Thoracic aorta (tissue), 2 donors: ENCODE measurements at regions not wholly inside any gene's neighbourhood (a gene's known extent, or its start where the extent isn't known, plus 50 kb on each side); places are given as distances from the start of the nearest gene placed in this dataset.
"Not testable (repeated sequence)": the region's sequence is repeated elsewhere in the genome, so short reads cannot be mapped to it uniquely, and the experiment has no call there.

Experiments
- ATAC-seq: fragments of 150-250 bp; one replicate; pipeline ENCODE4 v1.8.0; 2017; ENCODE audit warnings: low read depth; ENCODE audit not compliant: insufficient number of reproducible peaks, low FRiP score
- DNase-seq: peaks from one replicate; pipeline ENCODE4 v3.0.0-alpha.2; 2020; ENCODE audit warnings: low spot score
- H3K27ac ChIP-seq, 2 donors: fragments of 200-600 bp; sonication (generic); 1 replicate in 1 of 2; 2 replicates in 1 of 2; pipeline ENCODE4 v1.5.1; 2016; ENCODE audit warnings: mild to moderate bottlenecking in 2 of 2, moderate library complexity in 2 of 2
- H3K27me3 ChIP-seq: fragments of 200-600 bp; sonication (generic); replicated peaks from 2 replicates; pipeline ENCODE4 v1.6.0; 2016; ENCODE audit warnings: mild to moderate bottlenecking; ENCODE audit not compliant: insufficient read depth
- H3K36me3 ChIP-seq: fragments of 200-600 bp; sonication (generic); one replicate; pipeline ENCODE4 v1.5.1; 2016
- H3K4me1 ChIP-seq, 2 donors: fragments of 200-600 bp; sonication (generic); 1 replicate in 1 of 2; 2 replicates in 1 of 2; pipeline versions ENCODE4 v1.5.1 to v1.6.0; 2016; ENCODE audit warnings: low read depth in 2 of 2, mild to moderate bottlenecking in 1 of 2; ENCODE audit not compliant: control insufficient read depth in 1 of 2
- H3K4me3 ChIP-seq: fragments of 200-600 bp; sonication (generic); 2 replicates; pipeline ENCODE4 v1.5.1; 2016; ENCODE audit warnings: mild to moderate bottlenecking
- H3K9me3 ChIP-seq: fragments of 200-600 bp; sonication (generic); 2 replicates; pipeline ENCODE4 v1.5.1; 2016
- TF ChIP-seq, protein P1 (sequence below): fragments of 200-600 bp; sonication (generic); IDR thresholded peaks from one replicate; pipeline ENCODE4 v1.5.1; 2019; ENCODE audit warnings: antibody characterized with exemption

DNA sequence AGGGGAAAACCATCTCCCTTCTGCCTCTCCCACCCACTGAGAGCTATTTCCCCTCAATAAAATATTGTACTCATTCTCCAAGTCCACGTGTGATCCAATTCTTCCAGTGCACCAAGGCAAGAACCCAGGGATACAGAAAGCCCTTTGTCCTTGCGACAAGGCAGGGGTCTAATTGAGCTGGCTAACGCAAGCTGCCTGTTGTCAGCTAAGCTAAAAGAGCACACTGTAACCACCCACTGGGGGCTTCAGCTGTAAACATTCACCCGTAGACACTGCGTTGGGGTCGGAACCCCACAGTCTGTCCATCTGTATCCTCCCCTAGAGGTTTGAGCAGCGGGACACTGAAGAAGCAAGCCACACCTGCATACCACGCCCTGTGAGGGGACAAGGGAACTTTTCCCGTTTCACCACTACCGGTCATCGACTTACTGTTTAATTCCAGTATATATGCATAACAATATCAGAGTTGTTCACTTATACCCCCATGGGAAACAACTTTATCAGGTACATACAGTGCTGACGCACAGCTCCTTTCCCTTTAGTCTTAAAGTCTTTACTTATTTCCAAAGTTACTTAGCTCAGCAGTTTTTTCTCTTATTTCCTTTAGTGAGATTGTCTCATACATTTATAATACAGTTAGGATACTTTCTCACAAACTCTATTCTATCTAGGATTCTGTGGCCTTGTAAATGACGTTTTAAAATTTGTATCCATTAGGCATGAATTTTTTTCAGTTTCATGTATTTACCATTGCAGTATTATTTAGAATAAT lies 721.6 kb downstream of the ANKRD7 start:
- Histone ChIP-seq H3K27ac (no peak overlapping the region), H3K36me3 (no peaks in the 10 kb centered on the region), H3K9me3 (no peaks in the 10 kb centered on the region), H3K27me3 (no peaks in the 10 kb centered on the region), H3K4me3 (no peak overlapping the region), H3K4me1 (no peaks in the 10 kb centered on the region)
- TF ChIP-seq, protein P1, sequence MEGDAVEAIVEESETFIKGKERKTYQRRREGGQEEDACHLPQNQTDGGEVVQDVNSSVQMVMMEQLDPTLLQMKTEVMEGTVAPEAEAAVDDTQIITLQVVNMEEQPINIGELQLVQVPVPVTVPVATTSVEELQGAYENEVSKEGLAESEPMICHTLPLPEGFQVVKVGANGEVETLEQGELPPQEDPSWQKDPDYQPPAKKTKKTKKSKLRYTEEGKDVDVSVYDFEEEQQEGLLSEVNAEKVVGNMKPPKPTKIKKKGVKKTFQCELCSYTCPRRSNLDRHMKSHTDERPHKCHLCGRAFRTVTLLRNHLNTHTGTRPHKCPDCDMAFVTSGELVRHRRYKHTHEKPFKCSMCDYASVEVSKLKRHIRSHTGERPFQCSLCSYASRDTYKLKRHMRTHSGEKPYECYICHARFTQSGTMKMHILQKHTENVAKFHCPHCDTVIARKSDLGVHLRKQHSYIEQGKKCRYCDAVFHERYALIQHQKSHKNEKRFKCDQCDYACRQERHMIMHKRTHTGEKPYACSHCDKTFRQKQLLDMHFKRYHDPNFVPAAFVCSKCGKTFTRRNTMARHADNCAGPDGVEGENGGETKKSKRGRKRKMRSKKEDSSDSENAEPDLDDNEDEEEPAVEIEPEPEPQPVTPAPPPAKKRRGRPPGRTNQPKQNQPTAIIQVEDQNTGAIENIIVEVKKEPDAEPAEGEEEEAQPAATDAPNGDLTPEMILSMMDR, result no peak
- ATAC-seq (no peak), DNase-seq (no peak)

DNA sequence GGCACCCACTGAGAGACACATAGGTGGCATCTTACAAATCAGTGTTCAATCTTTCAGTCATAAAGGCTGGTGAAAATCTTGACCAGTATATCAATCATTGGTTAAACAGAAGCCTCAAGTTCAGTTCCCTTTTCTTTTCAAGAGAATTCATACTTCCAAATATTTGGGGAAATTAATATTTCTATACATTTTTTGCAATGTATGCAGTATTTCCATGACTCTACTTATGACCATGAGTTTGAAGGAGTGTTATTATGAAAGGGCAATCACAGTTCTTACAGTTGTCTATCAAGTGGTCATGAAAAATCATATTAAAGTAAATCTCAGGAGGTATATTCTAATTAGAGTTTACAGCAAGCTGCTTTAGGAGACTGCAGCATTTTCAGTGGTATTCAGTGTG lies 724.0 kb downstream of the ANKRD7 start:
- ATAC-seq (no peak), DNase-seq (no peak)
- no peak overlapping the region for H3K4me3 ChIP-seq
- H3K4me1 ChIP-seq, result no peaks in the 10 kb centered on the region
- H3K27ac ChIP-seq, result no peak overlapping the region
- TF ChIP-seq, protein P1, result no peak
- no peaks in the 10 kb centered on the region for H3K27me3 ChIP-seq
- no peaks in the 10 kb centered on the region for H3K36me3 ChIP-seq
- no peaks in the 10 kb centered on the region for H3K9me3 ChIP-seq

DNA sequence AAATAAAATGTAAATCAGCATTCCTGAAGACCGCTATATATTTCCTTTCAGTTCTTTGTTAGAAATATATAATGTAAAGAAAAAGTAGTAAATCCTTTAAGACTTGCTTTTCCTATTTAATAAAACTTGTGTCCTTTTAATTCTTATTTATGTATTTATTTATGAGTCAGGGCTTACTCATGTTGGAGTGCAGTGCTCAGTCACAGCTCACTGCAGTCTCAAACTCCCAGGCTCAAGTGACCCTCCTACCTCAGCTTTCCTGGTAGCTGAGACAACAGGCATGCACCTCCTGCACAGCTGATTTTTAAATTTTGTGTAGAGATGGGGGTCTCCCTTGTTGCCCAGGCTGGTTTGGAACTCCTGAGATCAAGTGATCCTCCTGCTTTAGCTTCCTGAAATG lies 724.5 kb downstream of the ANKRD7 start:
- H3K27me3 ChIP-seq, result no peaks in the 10 kb centered on the region
- H3K27ac ChIP-seq, result no peak overlapping the region
- no peaks in the 10 kb centered on the region for H3K9me3 ChIP-seq
- DNase-seq, result no peak
- TF ChIP-seq, protein P1, result no peak
- no peaks in the 10 kb centered on the region for H3K36me3 ChIP-seq
- no peak for ATAC-seq
- no peaks in the 10 kb centered on the region for H3K4me1 ChIP-seq
- no peak overlapping the region for H3K4me3 ChIP-seq

DNA sequence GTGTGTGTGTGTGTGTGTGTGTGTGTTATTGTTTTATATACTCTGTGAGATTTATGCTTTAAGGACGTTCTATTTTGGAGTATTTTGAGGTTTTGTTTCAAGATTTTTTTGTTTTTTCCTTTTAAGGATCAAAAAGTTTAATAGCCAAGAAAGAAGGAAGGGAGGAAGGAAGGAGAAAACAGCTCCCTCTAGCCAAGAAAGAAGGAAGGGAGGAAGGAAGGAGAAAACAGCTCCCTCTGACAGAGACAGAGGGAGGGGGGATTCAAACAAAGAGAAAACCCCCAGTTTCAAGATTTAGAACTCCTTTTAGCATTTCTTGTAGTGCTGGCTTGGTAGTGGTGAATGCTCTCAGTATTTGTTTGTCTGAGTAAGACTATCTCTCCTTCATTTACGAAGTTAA lies 731.8 kb downstream of the ANKRD7 start:
- not testable (repeated sequence) for DNase-seq, H3K27me3 ChIP-seq, H3K36me3 ChIP-seq, H3K4me3 ChIP-seq, H3K9me3 ChIP-seq, H3K4me1 ChIP-seq, ATAC-seq, H3K27ac ChIP-seq

DNA sequence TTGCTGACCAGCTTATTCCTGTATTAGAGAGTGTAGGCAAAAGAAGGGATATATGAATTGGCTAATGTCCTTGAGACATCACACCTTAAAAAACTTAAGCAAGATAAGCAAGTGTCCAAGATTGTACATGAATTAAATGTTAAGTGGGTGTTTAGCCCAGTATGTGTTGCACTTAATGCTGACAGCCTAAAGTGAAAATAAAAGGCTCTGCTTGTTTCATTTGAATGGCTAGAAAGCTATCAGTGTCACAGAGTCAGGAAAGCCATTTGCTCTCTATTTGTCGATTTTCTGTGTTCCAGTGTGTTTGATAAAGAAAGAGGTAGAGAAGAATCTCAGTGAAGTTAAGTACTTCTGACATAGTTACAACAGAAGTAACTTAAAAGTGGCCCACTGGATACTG lies 744.9 kb downstream of the ANKRD7 start:
- no peaks in the 10 kb centered on the region for H3K9me3 ChIP-seq
- H3K4me3 ChIP-seq, result no peak overlapping the region
- H3K27ac ChIP-seq, result no peak overlapping the region
- H3K4me1 ChIP-seq, result no peaks in the 10 kb centered on the region
- DNase-seq (no peak), ATAC-seq (no peak)
- TF ChIP-seq, protein P1, result no peak
- no peaks in the 10 kb centered on the region for H3K27me3 ChIP-seq
- no peaks in the 10 kb centered on the region for H3K36me3 ChIP-seq

DNA sequence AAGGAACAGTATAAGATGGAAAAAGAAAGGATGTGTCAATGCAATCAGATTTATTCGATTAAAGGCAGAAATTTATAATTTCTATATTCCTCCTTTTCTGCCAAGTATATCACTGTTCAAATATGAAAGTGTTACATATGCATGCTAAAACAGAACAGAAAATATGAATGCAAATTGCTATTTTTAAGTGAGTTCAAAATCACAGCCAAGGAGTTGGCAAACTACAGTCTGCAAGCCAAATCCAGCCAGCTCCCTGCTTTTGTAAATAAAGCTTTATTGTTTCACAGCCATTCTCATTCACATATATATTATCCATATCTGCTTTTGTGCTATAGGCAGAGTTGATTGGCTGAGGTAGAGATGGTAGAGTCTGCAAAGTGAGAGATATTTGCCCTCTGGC lies 747.2 kb downstream of the ANKRD7 start:
- H3K36me3 ChIP-seq, result no peaks in the 10 kb centered on the region
- H3K27ac ChIP-seq, result no peak overlapping the region
- H3K27me3 ChIP-seq, result no peaks in the 10 kb centered on the region
- H3K4me1 ChIP-seq, result no peaks in the 10 kb centered on the region
- DNase-seq (no peak), ATAC-seq (no peak)
- H3K9me3 ChIP-seq, result no peaks in the 10 kb centered on the region
- TF ChIP-seq, protein P1, result no peak
- H3K4me3 ChIP-seq, result no peak overlapping the region
